H54 (cell line): ENCODE measurements at regions not wholly inside any gene's neighbourhood (a gene's known extent, or its start where the extent isn't known, plus 50 kb on each side); places are given as distances from the start of the nearest gene placed in this dataset.
"Not testable (repeated sequence)": the region's sequence is repeated elsewhere in the genome, so short reads cannot be mapped to it uniquely, and the experiment has no call there.

Experiments
- DNase-seq: peaks from one replicate; pipeline ENCODE4 v3.0.0; 2011; ENCODE audit warnings: low spot score, mixed read lengths; ENCODE audit not compliant: insufficient read length
- FAIRE-seq: peaks from 3 replicates; lab custom pipeline; 2011; peaks lifted over from hg19 to GRCh38; lab: Jason Lieb, UNC
- POLR2A ChIP-seq: IDR thresholded peaks from 2 replicates; pipeline ENCODE4 v1.6.1; 2011; ENCODE audit warnings: low read depth, mild to moderate bottlenecking, low read length

DNA sequence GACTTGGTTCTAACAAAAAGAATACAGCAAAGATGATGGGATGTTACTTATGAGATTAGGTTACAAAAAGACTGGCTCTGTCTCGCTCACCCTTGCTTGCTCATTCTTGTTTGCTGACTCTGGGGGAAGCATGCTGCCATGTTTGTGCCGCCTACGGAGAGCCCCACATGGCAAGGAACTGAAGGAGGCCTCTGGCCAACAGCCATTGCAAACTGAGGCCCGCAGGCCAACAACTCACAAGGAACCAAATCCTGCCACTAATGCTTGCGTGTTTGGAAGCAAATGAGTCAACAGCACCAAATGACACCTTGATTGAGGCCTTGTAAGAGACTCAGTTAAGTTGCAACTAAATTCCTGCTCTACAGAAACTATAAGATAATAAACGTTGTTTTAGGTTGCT lies 82.1 kb upstream of the FOXN2 start:
- no peak for DNase-seq
- no peak for FAIRE-seq
- no peak for TF ChIP-seq POLR2A

DNA sequence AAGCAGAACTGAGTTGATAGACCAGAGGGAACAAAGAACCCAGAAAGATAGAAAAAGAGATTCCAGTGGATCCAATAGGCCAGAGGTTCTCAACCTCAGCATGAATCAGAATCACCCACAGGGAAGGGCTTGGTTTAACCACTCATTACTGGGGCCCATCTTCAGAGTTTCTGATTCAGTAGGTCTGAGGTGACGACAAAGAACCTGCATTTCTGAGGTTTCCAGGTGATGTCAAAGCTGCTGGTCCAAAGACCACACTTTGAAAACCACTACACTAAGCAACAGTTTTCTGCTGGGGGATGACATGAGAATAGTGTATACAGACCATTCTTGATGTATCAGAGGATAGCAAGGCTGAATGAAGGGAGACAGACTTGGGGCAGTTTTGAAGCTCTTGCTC lies 81.5 kb upstream of the FOXN2 start:
- DNase-seq (no peak), FAIRE-seq (no peak)
- no peak for TF ChIP-seq POLR2A

DNA sequence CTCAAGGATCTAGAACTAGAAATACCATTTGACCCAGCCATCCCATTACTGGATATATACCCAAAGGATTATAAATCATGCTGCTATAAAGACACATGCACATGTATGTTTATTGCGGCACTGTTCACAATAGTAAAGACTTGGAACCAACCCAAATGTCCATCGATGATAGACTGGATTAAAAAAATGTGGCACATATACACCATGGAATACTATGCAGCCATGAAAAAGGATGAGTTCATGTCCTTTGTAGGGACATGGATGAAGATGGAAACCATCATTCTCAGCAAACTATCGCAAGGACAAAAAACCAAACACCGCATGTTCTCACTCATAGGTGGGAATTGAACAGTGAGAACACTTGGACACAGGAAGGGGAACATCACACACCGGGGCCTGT lies 80.7 kb upstream of the FOXN2 start:
- not testable (repeated sequence) for DNase-seq, FAIRE-seq

DNA sequence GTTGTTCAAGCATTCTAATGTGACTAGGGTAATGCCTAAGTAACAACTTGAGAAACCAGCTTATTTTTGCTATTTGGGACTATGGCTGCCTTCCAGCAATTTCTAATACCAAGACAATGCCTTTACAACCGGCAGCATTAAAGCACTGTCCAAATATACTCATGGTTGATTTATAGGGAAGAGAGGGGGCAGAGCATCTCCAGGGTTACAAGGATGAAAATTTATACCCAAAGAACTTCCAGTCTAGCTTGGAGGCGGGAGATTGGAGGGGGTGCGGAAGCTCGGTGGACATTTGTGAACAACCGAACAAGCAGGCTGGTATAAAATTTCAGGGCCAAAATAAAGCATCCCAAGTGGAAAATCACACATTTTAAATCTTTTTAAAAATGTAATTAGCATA lies 79.4 kb upstream of the FOXN2 start:
- no peak for TF ChIP-seq POLR2A
- FAIRE-seq (no peak), DNase-seq (no peak)

DNA sequence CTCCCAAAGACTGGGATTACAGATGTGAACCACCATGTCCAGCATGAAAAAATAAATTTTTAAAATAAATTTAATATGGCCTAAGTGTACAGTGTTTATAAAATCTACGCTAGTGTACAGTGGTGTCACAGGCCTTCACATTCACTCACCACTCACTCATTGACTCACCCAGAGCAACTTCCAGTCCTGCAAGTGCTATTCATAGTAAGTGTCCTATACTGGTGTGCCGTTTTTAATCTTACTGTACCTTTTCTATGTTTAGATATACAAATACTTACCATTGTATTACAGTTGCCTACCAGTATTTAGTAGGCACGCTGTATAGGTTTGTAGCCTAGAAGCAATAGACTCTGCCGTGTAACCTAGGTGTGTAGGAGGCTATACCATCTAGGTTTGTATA lies 76.1 kb upstream of the FOXN2 start:
- TF ChIP-seq POLR2A = no peak
- no peak for DNase-seq
- FAIRE-seq = no peak

DNA sequence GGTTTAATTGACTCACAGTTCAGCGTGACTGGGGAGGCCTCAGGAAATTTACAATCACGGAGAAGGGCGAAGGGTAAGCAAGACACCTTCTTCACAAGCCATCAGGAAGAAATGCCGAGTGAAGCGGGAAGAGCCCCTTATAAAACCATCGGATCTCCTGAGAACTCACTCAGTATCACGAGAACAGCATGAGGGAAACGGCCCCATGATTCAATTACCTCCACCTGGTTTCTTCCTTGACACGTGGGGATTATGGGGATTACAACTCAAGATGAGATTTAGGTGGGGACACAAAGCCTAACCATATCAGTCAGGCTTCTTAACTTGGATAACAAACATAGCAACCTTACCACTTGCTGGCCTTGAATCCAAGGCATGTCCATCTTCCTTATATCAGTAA lies 73.6 kb upstream of the FOXN2 start:
- TF ChIP-seq POLR2A = no peak
- DNase-seq = no peak
- no peak for FAIRE-seq

DNA sequence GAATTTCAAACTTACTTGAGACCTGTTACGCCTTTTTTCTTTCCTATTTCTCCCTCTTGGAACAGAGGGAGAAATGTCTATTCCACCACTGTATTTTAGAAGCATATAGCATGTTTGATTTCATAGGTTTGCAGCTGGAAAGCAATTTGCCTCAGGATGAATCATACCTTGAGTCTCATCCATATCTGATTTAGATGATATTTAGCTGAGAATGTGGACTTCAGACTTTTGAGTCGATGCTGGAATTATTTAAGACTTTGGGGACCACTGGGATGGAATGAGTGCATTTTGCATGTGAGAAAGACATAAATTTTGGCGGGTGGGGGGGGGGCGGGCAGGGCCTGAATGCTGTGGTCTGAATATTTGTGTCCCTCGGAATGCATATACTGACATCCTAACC lies 67.3 kb upstream of the FOXN2 start:
- DNase-seq (no peak), FAIRE-seq (no peak)
- TF ChIP-seq POLR2A = no peak

DNA sequence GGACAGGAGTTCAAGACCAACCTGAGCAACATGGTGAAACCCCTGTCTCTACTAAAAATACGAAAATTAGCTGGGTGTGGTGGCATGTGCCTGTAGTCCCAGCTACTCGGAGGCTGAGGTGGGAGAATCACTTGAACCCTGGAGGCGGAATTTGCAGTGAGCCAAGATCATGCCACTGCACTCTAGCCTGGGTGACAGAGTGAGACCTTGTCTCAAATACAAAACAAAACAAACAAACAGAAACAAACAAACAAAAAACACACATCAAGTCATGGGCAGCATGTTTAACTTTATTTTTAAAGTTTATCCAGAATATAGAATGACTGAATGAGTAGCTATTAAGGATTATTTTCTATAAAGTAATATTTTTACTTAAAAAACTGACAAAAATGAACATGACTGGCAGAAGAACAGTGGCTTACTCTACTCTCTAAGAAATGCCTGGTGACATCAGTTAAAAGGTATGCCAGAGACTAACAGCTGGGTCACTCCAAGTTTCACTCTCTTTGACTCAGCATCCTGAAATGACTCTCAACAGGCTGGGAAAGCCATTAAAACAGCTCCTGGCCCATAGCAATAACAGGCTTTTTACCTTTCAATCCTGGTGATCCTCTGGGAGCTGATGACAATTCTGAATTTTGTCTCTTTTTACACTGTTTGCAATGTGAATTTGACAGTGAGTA lies 66.1 kb upstream of the FOXN2 start:
- FAIRE-seq (peak; percentile 95), DNase-seq (peak; percentile 43)
- TF ChIP-seq POLR2A = no peak

DNA sequence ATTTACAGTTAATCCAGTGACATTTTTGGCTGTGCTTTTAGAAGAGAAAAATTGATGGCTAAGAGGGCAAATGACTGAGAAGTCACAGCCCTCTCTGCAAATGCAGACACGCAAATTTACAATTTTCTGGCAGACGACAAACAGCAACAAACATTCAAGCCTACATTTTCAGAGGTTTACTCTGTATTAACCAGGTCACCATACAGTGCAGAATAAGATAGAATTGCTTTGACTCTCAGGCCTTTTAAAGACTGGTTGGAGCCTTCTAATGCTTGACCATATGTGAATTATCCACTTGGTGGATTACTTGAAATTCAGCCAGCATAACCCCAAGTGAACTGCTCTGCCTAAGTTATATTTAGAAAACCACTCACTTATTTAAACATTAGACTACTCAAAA lies 65.5 kb upstream of the FOXN2 start:
- no peak for TF ChIP-seq POLR2A
- FAIRE-seq (no peak), DNase-seq (no peak)

DNA sequence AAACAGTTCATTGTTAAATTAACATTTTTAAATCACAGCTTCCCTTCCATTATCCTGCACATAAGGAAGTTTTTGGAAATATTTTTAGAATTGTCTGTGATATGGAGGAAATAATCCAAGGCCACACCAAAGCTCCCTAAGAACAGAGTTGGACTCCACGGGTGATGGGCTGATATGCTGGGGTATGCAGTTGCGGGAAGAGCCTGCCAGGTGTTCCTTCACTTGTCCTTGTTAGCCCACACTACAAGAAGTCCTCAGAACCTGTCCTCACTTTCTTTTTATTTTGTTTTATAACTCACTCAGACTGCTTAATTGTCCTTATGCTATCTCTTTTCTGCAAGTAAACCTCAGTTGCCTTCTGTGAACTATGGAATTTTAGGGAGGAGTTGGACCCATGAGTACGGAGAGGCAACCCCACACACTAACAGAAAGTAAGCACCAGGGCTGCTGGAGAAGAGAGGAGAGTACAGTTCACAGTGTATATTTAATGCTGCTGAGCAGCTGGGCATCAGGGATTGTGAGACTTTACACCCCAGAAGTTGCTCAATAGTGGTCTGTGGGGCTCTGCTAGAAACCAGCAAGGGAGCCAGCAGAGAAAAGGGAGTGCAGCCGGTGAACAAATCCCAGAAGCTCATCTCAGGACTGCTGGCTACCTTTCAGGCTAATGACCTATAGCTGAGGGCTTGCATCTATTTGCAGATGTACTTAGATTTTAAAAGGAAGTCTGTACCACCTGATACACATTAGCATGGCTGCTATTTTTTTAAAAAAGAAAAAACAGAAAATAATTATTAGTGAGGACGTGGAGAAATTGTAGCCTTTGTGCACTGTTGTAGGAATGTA lies 64.6 kb upstream of the FOXN2 start:
- DNase-seq = no peak
- no peak for FAIRE-seq
- TF ChIP-seq POLR2A = no peak

DNA sequence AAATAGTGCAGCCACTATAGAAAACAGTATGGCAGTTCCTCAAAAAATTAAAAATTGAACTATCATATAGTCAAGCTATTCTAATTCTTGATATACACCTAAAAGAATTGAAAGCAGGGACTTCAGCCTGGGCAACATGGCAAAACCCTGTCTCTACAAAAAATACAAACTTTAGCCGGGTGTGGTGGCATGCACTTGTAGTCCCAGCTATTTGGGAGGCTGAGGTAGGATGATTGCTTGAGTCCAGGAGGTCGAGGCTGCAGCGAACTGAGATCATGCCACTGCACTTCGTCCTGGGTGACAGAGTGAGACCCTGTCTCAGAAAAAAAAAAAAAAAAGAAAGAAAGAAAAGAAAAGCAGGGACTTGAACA lies 64.0 kb upstream of the FOXN2 start:
- DNase-seq (no peak), FAIRE-seq (no peak)
- TF ChIP-seq POLR2A = no peak

DNA sequence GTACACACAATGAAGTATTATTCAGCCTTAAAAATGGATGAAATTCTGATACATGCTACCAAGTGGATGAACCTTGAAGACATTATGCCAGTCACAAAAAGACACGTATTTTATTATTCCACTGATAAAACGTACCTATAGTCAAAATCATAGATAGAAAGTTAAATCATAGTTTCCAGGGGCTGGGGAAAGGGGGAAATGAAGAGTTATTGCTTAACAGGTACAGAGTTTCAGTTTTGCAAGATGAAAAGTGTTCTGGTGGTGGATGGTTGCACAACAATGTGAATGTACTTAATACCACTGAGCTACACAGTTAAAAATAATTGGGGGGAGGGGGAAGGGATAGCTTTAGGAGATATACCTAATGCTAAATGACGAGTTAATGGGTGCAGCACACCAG lies 63.5 kb upstream of the FOXN2 start:
- no peak for TF ChIP-seq POLR2A
- FAIRE-seq (no peak), DNase-seq (no peak)

DNA sequence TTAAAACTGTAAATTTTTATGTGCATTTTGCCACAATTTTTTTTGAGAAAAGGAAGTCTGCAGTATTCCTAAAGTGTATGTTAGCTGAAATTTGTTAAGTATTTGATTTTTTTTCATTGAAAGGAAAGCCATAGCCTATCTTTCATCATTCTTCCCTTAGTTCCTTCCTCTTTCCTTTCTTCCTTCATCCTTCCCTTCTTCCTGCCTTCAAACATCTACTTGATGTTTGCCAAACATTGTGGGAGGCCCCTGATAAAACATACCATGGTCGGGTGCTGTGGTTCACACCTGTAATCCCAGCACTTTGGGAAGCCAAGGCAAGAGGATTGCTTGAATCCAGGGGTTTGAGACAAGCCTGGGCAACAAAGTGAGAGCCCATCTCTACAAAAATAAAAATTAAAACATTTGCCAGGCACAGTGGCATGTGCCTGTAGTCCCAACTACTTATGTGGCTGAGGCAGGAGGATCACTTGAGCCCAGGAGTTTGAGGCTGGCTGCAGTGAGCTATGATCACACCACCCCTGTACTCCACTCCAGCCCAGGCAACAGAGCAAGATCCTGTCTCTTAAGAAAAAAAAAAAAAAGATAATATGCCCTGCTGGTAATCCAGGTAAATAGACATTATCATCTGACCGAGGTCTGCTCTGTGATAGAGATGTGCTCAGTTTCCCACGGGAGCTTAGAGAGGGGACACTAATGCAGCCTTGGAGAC lies 62.9 kb upstream of the FOXN2 start:
- DNase-seq = no peak
- FAIRE-seq = no peak

DNA sequence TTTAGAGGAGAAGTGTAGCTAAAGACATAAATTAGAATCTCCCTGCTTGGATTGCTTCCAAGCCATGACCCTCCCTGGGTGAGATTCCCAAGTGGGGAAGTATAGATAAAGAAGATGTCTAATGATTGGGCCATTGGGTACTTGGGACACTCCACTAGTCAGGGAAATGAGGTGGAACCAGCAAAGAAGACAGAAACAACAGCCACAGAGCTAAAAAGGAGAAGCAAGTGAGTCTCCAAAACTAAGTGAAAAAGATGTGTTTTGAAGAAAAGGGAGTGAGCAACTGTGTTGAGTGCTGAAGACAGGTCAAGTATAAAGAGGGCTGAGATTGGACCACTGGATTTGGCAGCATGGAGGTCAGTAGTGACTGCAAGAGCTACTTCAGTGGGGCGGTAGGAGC lies 61.2 kb upstream of the FOXN2 start:
- no peak for FAIRE-seq
- no peak for TF ChIP-seq POLR2A

More for the DNA sequence above, 62.9 kb upstream of the FOXN2 start:
- no peak for TF ChIP-seq POLR2A

More for the DNA sequence above, 61.2 kb upstream of the FOXN2 start:
- DNase-seq = no peak
